HEK293 (cell line): ENCODE measurements at regions not wholly inside any gene's neighbourhood (a gene's known extent, or its start where the extent isn't known, plus 50 kb on each side); places are given as distances from the start of the nearest gene placed in this dataset.

ENCODE experiments used
- CTCF ChIP-seq: fragments of 450-650 bp; formaldehyde crosslinking; IDR thresholded peaks from 2 replicates; pipeline ENCODE4 v1.5.1; 2016; ENCODE audit warnings: missing biosample characterization, missing genetic modification characterization
- GLI4 ChIP-seq: fragments of 450-650 bp; formaldehyde crosslinking; IDR thresholded peaks from 2 replicates; pipeline ENCODE4 v1.5.1; 2016; ENCODE audit warnings: missing biosample characterization, missing genetic modification characterization
- OSR2 ChIP-seq: fragments of 450-650 bp; formaldehyde crosslinking; IDR thresholded peaks from 2 replicates; pipeline ENCODE4 v1.5.1; 2016; ENCODE audit warnings: missing biosample characterization, missing genetic modification characterization
- PRDM1 ChIP-seq: fragments of 450-650 bp; formaldehyde crosslinking; IDR thresholded peaks from 2 replicates; pipeline ENCODE4; 2016; ENCODE audit warnings: missing biosample characterization, missing genetic modification characterization
- REST ChIP-seq: fragments of 450-650 bp; formaldehyde crosslinking; IDR thresholded peaks from 2 replicates; pipeline ENCODE4 v1.5.1; 2016; ENCODE audit warnings: missing biosample characterization, missing genetic modification characterization
- SETDB1 ChIP-seq: IDR thresholded peaks from one replicate; pipeline ENCODE4 v1.6.1; 2017; ENCODE audit warnings: mild to moderate bottlenecking, low read length, moderate library complexity, mixed read lengths; ENCODE audit not compliant: insufficient read length
- ZNF350 ChIP-seq: fragments of 450-650 bp; formaldehyde crosslinking; IDR thresholded peaks from 2 replicates; pipeline ENCODE4 v1.5.0; 2017; ENCODE audit warnings: missing biosample characterization, mild to moderate bottlenecking, missing genetic modification characterization
- ZNF37A ChIP-seq: fragments of 450-650 bp; IDR thresholded peaks from 2 replicates; pipeline ENCODE4 v1.5.1; 2018; ENCODE audit warnings: missing biosample characterization, missing genetic modification characterization
- ZNF704 ChIP-seq: fragments of 450-650 bp; formaldehyde crosslinking; IDR thresholded peaks from 2 replicates; pipeline ENCODE4 v1.5.1; 2016; ENCODE audit warnings: missing biosample characterization, missing genetic modification characterization
- ZNF747 ChIP-seq: fragments of 450-650 bp; formaldehyde crosslinking; IDR thresholded peaks from 2 replicates; pipeline ENCODE4 v1.5.1; 2016; ENCODE audit warnings: missing biosample characterization, missing genetic modification characterization
- ZNF76 ChIP-seq: fragments of 450-650 bp; formaldehyde crosslinking; IDR thresholded peaks from 2 replicates; pipeline ENCODE4; 2016; ENCODE audit warnings: low read depth, missing biosample characterization, missing genetic modification characterization, borderline replicate concordance

GRCh38 chr4:126553248-126553647 lies 1079.5 kb upstream of the INTU start:
- TF ChIP-seq ZNF76 (tag by site-specific recombination) (no peak), ZNF350 (no peak), CTCF (tag by site-specific recombination) (no peak), ZNF704 (tag by site-specific recombination) (no peak), ZNF747 (tag by site-specific recombination) (no peak), PRDM1 (tag by site-specific recombination) (no peak), SETDB1 (no peak), ZNF37A (tag by site-specific recombination) (no peak), REST (no peak), OSR2 (tag by site-specific recombination) (no peak), GLI4 (tag by site-specific recombination) (no peak)
